HG03457 (cell line): ENCODE measurements at regions not wholly inside any gene's neighbourhood (a gene's known extent, or its start where the extent isn't known, plus 50 kb on each side); places are given as distances from the start of the nearest gene placed in this dataset.

Experiments
- ATAC-seq: cut with Tn5 transposase; IDR thresholded peaks from one replicate; pipeline ENCODE4 v1.9.1; 2021; ENCODE audit warnings: moderate number of reproducible peaks; ENCODE audit not compliant: unreplicated experiment

DNA sequence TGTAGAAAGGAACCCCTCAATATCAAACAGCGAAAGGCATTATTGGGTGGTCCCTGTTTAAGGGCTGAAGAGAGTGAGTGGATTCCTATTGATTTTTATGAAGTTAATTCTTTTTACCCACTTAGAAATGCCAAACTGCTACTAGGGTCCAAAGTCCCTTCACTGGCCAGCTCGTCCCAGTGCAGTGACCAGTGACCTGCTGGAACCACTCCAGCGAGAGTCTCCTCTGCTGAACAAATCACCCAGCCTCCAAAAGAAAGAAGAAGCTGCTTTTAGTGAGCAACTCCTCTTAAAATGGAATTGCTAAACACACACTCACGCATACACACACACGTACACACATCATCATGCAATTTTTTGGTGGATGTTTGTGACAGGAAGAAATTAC lies 198.2 kb upstream of the PLEKHG7 start:
- no peak for ATAC-seq

- ATAC-seq = no peak
These were observed 198.7 kb upstream of the PLEKHG7 start for GRCh38 chr12:92503971-92504593.

GRCh38 chr12:92503029-92503931 lies 199.5 kb upstream of the PLEKHG7 start:
- peak; percentile 55 for ATAC-seq

GRCh38 chr12:92502417-92503028 lies 200.3 kb upstream of the PLEKHG7 start:
- ATAC-seq = peak; percentile 38

GRCh38 chr12:92496790-92497189 lies 206.0 kb upstream of the PLEKHG7 start:
- peak; percentile 57 for ATAC-seq

DNA sequence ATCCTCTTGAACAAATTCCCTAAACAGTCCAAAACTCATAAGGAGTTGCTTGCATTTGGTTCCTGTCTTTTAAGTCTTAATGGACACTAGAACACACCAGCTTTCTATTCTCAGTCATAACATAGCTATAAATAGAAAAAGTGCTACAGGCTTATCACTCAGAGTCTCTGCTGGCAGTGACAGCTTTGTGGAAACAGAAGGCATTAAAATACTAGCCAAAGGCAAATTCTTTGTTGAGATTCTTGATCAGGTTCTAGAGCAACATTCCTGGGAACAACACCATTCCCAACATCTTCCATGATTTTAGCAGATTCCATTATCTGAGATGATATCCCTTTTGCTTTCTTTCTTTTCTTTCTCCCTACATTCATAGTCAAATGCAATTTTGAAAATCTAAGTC lies 207.7 kb upstream of the PLEKHG7 start:
- no peak for ATAC-seq

DNA sequence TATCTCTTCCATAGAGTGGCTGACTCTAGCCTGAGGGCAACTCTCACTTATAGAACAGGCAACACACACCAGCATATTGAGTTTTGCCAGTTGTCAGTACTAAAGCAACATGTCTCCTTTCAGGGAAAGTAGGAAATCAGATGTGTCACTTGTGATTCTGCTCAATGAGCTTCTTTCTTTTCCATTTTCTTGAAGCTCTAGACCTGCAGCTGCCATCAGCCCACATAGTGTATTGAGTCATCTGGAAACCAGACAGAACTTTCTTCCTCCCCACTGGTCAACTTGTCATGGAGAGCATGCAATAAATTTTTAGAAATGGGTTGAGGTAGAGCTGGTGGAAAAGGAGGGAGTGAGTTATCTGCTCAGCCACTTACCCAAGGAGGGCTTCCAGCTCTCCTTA lies 209.0 kb upstream of the PLEKHG7 start:
- ATAC-seq = peak; percentile 44

- ATAC-seq = no peak
These were observed 209.8 kb upstream of the PLEKHG7 start for GRCh38 chr12:92492995-92493394.

- no peak for ATAC-seq
These were observed 210.5 kb upstream of the PLEKHG7 start for GRCh38 chr12:92492291-92492690.

- ATAC-seq = no peak
These were observed 213.0 kb upstream of the PLEKHG7 start for GRCh38 chr12:92489781-92490180.

DNA sequence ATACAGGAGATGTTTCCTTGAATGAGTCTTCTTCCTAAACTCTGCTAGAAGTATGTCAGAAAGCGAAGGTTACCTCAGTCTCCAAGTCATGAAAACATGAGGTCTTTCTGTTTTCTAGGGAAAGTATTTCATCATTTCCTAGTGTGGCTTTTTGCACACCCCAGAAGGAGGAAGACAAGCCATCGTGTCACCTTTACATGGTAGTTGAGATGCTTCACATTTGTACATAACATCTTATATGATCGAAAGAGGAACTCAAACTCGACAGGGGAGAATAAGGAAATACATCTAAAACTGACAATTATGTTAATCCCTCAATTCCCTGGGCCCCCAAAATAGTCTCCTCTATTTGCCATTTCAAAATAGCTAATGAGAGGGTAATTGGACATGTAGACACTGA lies 214.1 kb upstream of the PLEKHG7 start:
- no peak for ATAC-seq

GRCh38 chr12:92487138-92487485 lies 215.7 kb upstream of the PLEKHG7 start:
- no peak for ATAC-seq

- no peak for ATAC-seq
These were observed 216.2 kb upstream of the PLEKHG7 start for GRCh38 chr12:92486443-92487137.

DNA sequence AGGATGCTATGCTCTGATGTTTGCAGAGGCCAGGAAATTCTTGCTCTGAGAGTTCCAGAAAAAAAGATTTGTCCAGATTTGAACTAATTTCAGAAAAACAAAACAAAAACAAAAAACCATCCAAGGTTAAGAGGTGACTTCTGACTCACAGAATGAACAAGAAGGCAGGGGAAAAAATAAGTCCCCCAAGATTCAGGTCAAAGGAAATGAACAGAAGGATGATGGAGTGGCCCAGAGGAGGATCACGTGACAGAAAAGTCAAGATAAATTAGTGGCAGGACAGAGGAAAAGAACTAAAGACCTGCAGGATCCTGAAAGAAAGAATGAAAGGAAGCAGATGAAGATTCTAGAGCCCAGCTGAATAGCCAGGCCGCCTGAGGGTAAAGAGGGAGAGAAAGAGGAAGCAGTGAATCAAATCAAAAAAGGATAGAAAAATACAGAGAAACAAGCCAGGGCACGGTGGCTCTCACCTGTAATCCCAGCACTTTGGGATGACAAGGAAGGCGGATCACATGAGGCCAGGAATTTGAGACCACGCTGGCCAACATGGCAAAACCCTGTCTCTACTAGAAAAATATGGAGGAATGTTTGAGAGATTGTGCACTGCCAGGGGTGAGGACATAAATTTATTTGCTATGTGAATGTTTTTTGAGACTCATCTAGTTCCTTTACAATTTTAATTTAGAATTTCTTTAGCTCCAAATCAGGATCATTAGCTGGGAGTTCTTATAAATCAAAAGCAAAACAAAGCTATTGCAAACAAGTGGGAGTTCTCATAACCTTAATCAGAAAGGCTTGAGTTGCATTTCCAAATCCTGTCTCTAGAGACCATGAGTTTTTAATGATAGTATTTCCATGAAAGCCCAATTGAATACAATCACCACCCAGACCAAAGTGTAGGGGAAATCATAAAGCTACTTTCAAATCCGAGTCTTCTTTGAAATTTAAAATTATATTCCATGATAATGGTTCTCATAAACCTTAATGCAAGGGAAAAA lies 217.1 kb upstream of the PLEKHG7 start:
- ATAC-seq = no peak

DNA sequence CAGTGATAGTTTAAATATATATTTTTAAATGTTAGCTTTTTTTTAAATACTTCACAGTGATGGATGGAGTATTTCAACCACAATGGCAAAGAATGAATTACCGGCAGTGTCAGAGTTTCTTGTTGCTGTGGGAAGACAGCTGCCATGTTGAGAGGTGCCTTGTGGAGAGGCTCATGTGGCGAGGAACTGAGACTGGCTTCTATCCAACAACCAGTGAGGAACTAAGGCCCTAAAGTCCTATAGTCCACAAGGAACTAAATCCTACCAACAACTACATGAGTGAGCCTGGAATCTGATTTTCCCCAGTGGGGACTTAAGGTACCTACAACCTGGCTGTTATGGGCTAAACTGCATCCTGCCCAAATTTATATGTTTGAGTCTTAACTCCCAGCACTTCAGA lies 220.2 kb upstream of the PLEKHG7 start:
- ATAC-seq = no peak

GRCh38 chr12:92481066-92481465 lies 221.7 kb upstream of the PLEKHG7 start:
- ATAC-seq = no peak

GRCh38 chr12:92478692-92479091 lies 224.1 kb upstream of the PLEKHG7 start:
- no peak for ATAC-seq

GRCh38 chr12:92476844-92477243 lies 225.9 kb upstream of the PLEKHG7 start:
- no peak for ATAC-seq

DNA sequence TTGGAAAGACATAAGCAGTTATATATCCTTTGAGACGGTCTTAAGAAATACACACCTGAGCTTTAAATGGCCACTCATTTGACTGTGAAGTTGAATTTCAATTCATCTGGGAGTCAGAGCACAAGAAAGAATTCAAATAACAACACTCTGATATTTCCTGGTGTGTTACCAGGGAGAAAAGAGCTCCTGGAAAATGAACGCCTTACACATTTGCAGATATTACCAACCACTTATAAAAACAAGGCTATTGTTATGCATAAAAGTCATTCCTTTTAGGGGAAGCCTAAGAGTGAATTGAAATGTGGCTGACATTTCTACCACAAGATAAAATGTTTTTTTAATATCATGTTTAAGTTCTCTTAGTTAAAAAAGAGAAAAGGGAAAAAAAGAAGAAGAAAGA lies 229.2 kb upstream of the PLEKHG7 start:
- ATAC-seq = no peak

GRCh38 chr12:92472201-92472600 lies 230.6 kb upstream of the PLEKHG7 start:
- ATAC-seq = no peak
